Loucy (cell line): ENCODE measurements at regions not wholly inside any gene's neighbourhood (a gene's known extent, or its start where the extent isn't known, plus 50 kb on each side); places are given as distances from the start of the nearest gene placed in this dataset.

Experiments
- H2AFZ ChIP-seq: fragments of 200-600 bp; sonication (generic); 2 replicates; pipeline ENCODE4 v1.6.0; 2016; ENCODE audit warnings: antibody characterized with exemption, mild to moderate bottlenecking, low read length, moderate library complexity
- H3F3A ChIP-seq: fragments of 200-600 bp; 2 replicates; pipeline ENCODE4 v1.6.0; 2016; ENCODE audit warnings: antibody characterized with exemption, low read depth, mild to moderate bottlenecking
- H3K27me3 ChIP-seq: fragments of 200-600 bp; sonication (generic); 2 replicates; pipeline ENCODE4 v1.6.1; 2014; ENCODE audit warnings: low read length, mild to moderate bottlenecking; ENCODE audit not compliant: insufficient read depth, poor library complexity, severe bottlenecking
- H3K36me3 ChIP-seq: fragments of 200-600 bp; sonication (generic); 2 replicates; pipeline ENCODE4 v1.6.1; 2016; ENCODE audit warnings: low read length; ENCODE audit not compliant: insufficient read depth
- H3K4me1 ChIP-seq: fragments of 200-600 bp; sonication (generic); 2 replicates; pipeline ENCODE4 v1.5.1; 2014; ENCODE audit warnings: low read length, mild to moderate bottlenecking; ENCODE audit not compliant: insufficient read depth, poor library complexity, severe bottlenecking
- H3K4me2 ChIP-seq: fragments of 200-600 bp; sonication (generic); 2 replicates; pipeline ENCODE4 v1.6.0; 2014; ENCODE audit warnings: antibody characterized with exemption, low read length, low read depth, mild to moderate bottlenecking; ENCODE audit not compliant: poor library complexity, severe bottlenecking
- H3K4me3 ChIP-seq: fragments of 200-600 bp; sonication (generic); 2 replicates; pipeline ENCODE4 v1.5.1; 2014; ENCODE audit warnings: low read length, mild to moderate bottlenecking, mixed read lengths; ENCODE audit not compliant: poor library complexity, severe bottlenecking
- H3K79me2 ChIP-seq: fragments of 200-600 bp; sonication (generic); 2 replicates; pipeline ENCODE4 v1.6.1; 2014; ENCODE audit warnings: low read length; ENCODE audit not compliant: insufficient read depth
- H3K9ac ChIP-seq: fragments of 200-600 bp; sonication (generic); 2 replicates; pipeline ENCODE4 v1.6.0; 2014; ENCODE audit warnings: mild to moderate bottlenecking, low read depth, low read length, moderate library complexity; ENCODE audit not compliant: poor library complexity, severe bottlenecking
- H3K9me2 ChIP-seq: fragments of 200-600 bp; sonication (generic); replicated peaks from 2 replicates; pipeline ENCODE4 v1.6.1; 2016; ENCODE audit warnings: low read depth, low read length, mixed read lengths
- H3K9me3 ChIP-seq: fragments of 200-600 bp; sonication (generic); 2 replicates; pipeline ENCODE4 v1.6.1; 2014; ENCODE audit warnings: mild to moderate bottlenecking, antibody characterized with exemption, low read length, low read depth; ENCODE audit not compliant: insufficient read depth
- H4K20me1 ChIP-seq: fragments of 200-600 bp; sonication (generic); 2 replicates; pipeline ENCODE4 v1.6.0; 2014; ENCODE audit warnings: antibody characterized with exemption, low read length, mild to moderate bottlenecking; ENCODE audit not compliant: insufficient read depth, poor library complexity, severe bottlenecking
- EZH2phosphoT487 ChIP-seq: fragments of 200-600 bp; IDR thresholded peaks from 2 replicates; pipeline ENCODE4 v1.6.1; 2018; ENCODE audit warnings: antibody characterized with exemption, mild to moderate bottlenecking, moderate library complexity, borderline replicate concordance
- TF ChIP-seq, protein P1 (sequence below): fragments of 200-600 bp; sonication (generic); conservative IDR thresholded peaks from 2 replicates; pipeline ENCODE4 v1.5.1; 2014; ENCODE audit warnings: mild to moderate bottlenecking, antibody characterized with exemption, low read length

DNA sequence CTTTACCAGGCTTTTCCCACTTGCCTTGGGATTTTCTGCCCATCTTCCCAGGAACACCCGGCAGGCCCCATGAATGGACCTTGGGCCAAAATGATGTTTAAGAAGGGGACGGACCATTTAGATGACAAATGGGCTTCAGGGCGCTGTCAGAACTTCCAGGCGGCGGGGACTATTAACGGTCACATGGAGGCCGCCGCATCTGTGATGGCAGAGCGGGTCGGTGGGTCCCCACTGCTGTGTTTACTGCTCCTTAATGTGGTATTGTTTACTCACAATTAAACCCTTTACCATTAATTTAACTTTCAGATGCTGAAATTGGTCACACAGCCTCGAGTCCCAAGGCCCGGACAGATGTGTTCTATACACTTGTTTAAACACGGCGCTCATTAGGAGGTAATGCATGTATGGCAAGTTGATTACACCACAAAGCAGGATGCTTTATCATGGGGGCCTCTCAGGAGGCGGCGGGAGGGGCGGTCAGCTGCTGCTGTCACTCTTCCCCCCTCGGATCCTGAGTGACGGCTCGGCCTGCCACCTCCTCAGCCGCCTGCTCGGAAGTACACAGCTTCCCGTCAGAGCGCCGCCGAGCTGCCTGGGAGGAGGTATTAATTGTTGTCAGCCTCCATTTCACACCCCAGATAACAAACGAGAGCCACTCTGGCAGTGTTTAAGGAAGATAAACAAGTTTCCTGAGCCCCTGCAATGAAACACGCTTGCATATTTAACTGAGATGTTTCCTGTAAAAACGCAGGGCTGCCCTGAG is 83.9 kb upstream of the IRX3 start:
- Histone ChIP-seq H3F3A (no peaks in the 10 kb centered on the region), H3K9me3 (no peaks in the 10 kb centered on the region), H3K9me2 (no peaks in the 10 kb centered on the region), H3K9ac (no peak overlapping the region), H3K36me3 (no peaks in the 10 kb centered on the region), H3K4me1 (peaks cover 22% of the 10 kb centered on the region), H3K79me2 (no peaks in the 10 kb centered on the region), H3K27me3 (no peaks in the 10 kb centered on the region), H3K4me3 (no peak overlapping the region), H3K4me2 (no peak overlapping the region), H2AFZ (no peak overlapping the region), H4K20me1 (no peaks in the 10 kb centered on the region)
- TF ChIP-seq, protein P1, sequence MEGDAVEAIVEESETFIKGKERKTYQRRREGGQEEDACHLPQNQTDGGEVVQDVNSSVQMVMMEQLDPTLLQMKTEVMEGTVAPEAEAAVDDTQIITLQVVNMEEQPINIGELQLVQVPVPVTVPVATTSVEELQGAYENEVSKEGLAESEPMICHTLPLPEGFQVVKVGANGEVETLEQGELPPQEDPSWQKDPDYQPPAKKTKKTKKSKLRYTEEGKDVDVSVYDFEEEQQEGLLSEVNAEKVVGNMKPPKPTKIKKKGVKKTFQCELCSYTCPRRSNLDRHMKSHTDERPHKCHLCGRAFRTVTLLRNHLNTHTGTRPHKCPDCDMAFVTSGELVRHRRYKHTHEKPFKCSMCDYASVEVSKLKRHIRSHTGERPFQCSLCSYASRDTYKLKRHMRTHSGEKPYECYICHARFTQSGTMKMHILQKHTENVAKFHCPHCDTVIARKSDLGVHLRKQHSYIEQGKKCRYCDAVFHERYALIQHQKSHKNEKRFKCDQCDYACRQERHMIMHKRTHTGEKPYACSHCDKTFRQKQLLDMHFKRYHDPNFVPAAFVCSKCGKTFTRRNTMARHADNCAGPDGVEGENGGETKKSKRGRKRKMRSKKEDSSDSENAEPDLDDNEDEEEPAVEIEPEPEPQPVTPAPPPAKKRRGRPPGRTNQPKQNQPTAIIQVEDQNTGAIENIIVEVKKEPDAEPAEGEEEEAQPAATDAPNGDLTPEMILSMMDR: no peak
- TF ChIP-seq EZH2phosphoT487: no peak

DNA sequence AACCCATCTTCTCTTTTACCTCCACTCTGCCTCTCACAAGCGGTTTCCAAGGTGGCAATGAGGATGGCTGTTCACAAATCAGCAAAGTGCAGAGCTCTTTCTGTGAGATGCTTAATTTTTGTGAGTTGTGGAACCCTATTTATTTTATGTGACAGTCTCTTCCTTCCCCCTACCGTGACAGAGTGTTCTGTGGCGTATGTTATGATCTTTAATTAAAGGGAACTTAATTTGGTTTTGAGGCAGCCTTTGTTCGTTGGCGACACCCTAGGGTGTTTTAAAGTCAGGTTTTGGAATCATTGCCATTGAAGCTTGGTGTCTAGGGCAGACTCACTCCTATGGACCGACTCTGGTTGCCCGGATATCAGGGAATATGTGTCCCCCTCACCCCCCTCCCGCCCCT is 83.3 kb upstream of the IRX3 start:
- Histone ChIP-seq H3K4me1 (peaks cover 22% of the 10 kb centered on the region), H3F3A (no peaks in the 10 kb centered on the region), H3K9me2 (no peaks in the 10 kb centered on the region), H3K9ac (no peak overlapping the region), H3K36me3 (no peaks in the 10 kb centered on the region), H3K27me3 (no peaks in the 10 kb centered on the region), H3K4me3 (no peak overlapping the region), H2AFZ (no peak overlapping the region), H3K9me3 (no peaks in the 10 kb centered on the region), H3K79me2 (no peaks in the 10 kb centered on the region), H4K20me1 (no peaks in the 10 kb centered on the region), H3K4me2 (no peak overlapping the region)
- no peak for TF ChIP-seq EZH2phosphoT487
- TF ChIP-seq, protein P1: no peak

DNA sequence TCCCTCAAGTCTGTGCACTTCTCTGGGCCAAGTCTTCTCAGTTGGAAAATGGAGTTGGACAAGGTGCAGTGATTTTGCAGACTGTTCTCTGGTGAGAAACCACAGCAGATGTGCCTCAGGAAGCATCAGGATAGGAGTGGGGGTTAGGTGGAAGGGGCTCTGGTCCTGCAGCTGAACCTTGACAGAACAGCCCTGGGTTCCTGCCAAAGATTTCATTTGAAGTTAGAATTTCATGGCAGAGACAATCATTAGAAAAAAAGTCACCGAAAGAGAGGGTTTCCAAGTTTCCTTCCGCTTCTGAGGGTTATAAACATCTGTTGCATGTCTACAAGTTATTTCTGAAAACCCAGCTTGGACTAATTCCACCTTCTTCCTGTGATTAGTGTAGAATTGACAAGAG is 80.4 kb upstream of the IRX3 start:
- no peaks in the 10 kb centered on the region for H4K20me1 ChIP-seq
- no peak overlapping the region for H3K4me3 ChIP-seq
- H3K9me2 ChIP-seq: no peaks in the 10 kb centered on the region
- H3K9ac ChIP-seq: no peak overlapping the region
- no peaks in the 10 kb centered on the region for H3F3A ChIP-seq
- no peaks in the 10 kb centered on the region for H3K79me2 ChIP-seq
- H2AFZ ChIP-seq: no peak overlapping the region
- no peak for TF ChIP-seq EZH2phosphoT487
- TF ChIP-seq, protein P1: no peak
- H3K27me3 ChIP-seq: no peaks in the 10 kb centered on the region
- H3K9me3 ChIP-seq: no peaks in the 10 kb centered on the region
- H3K4me1 ChIP-seq: peaks cover 6% of the 10 kb centered on the region
- H3K36me3 ChIP-seq: no peaks in the 10 kb centered on the region
- no peak overlapping the region for H3K4me2 ChIP-seq
